Stimulated activated CD8-positive, alpha-beta memory T cell treated with anti-CD3 and anti-CD28 coated beads, Interleukin-4, amount 100 ng/mL, for 48 hours (primary cell): ENCODE measurements at regions not wholly inside any gene's neighbourhood (a gene's known extent, or its start where the extent isn't known, plus 50 kb on each side); places are given as distances from the start of the nearest gene placed in this dataset.
"Not testable (repeated sequence)": the region's sequence is repeated elsewhere in the genome, so short reads cannot be mapped to it uniquely, and the experiment has no call there.

Experiments
- DNase-seq: peaks from one replicate; pipeline ENCODE4 v3.0.0-alpha.2; 2020

DNA sequence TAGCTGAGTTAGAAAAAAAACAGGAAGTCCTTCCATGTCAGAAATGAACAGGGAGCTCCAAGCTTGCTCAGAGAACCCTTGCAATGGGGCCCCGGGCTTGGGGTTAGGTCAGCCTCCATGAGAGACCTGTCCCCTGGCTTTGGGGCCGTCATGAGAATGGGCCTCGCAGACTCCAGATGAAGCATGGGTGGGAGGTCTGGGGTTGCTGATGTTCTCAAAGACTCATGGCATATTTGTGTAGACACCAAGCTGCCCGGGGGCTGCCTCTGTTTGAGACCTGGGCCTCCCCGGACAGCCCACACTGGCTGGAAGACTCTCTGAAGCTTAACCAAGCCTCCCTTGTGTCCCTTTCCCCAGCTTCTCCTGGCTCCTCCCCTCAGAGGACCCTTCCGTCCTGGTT, 186.3 kb downstream of the IRX2 start:
- DNase-seq: no peak

DNA sequence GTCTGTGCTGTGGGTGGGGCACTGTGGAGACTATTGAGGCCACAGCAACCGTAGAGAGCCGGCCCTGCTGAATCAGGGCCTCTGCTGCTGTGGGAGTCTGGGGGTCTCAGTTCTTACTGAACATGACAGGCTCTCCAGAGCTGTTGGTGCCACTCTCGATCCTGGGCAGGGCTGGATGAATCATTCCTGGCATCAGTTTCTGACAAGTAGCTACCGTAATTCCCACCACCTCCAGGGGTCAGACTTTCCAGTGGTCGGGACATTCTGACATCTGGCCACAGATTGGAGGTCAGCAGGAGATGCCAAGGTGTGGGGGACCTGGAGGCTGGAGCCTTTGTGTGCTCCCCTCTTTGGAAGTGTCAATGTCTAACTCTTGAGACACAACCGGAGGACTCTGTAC, 188.4 kb downstream of the IRX2 start:
- DNase-seq: no peak

DNA sequence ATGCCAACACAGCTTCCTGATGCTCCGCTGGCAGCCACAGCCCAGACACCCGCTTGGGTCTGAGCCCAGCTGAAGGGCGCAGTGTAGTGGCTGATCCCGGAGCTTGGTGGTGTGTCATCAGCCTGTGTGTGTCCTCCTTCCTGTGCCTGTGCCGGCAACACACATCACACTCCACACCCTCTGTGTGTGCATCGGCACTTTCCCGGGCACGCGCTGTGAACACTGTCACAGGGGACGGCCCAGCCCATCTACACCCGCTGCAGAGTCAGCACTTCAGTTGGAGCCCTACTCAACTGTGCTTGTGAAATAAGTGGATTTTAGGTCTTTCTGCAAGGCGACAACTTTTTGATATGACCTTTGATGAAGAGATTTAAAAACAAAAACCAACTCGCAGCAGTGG, 189.4 kb downstream of the IRX2 start:
- DNase-seq: no peak

DNA sequence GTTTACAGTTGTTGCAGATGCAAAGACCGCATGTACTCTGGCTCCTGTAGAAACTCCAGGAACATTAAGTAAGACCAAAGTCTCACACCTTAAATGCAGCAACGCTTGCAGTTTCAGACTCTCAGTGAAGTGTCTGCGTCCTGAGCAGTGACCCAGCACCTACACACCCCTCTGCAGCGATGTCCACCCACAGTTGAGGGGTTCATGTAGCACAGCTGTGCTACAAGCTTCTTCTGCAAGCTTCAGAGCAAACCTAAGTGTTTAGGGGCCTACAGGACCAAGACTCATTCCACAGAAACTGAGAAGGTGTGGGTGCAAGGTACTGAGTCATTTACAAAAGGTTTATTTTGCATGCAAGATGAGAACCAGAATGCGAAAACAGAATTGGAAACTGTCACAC, 191.0 kb downstream of the IRX2 start:
- no peak for DNase-seq

DNA sequence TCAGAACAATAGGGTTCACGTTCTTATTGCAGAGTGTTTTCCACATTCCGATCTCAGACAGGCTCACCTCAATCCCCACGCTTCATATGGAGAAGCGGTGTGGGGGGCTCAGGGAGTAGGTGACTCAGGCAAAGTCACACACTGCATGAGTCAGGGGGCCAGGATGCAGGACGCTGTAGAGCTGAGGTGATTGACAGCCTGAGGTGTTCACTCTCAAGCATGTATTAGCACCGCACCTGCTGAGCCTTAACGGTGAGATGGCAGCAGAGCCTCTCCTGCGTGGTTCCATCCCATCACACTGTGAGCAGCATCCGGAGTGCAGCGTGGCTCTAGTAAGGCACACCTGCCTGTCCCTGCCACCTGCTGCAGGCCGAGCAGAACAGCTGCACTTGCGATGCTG, 194.0 kb downstream of the IRX2 start:
- DNase-seq: no peak

DNA sequence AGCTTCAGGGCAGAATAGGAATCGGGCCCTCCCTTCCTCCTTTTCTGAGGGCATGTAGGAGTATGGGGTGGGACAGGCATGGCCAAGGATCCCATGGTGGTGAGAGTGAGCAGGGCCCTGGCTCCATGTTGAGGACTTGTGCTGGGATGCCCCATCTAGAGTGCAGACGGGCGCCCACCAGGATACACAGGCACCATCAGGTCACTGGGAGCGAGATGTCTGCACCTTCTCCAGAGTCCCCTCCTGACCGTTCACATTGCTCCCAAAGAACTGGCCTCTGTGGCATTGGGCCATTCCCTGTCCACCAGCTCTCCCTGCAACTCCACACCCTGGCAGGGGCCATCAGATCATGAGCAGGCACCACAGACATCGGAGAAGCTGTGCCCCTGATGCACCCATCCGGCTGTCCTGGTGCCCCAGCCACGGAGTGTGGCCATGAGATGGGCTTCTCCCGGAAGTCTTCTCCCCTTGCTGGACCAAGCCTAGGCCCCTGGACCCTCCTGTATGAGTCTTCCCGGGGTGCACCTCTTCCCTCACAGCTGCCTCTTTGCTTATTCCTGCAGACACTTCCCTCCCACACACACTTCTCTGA, 195.0 kb downstream of the IRX2 start:
- no peak for DNase-seq

DNA sequence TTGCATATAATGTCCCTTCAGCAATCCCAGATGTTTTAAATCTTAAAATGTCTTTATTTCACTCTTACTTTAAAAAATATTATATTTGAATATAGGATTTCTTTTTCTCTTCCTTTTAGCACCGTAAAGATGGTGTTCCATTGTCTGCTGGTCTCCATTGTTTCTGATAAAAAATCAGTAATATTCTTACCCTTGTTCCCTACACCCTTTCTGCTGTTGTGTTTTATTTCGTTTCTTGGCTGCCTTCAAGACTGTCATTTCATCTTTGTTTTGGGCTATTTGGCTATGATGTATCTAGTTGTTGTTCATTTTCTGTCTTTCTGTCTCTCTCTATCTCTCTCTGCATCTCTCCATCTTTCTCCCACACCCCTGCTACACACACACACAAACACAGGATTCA, 197.9 kb downstream of the IRX2 start:
- DNase-seq: no peak

DNA sequence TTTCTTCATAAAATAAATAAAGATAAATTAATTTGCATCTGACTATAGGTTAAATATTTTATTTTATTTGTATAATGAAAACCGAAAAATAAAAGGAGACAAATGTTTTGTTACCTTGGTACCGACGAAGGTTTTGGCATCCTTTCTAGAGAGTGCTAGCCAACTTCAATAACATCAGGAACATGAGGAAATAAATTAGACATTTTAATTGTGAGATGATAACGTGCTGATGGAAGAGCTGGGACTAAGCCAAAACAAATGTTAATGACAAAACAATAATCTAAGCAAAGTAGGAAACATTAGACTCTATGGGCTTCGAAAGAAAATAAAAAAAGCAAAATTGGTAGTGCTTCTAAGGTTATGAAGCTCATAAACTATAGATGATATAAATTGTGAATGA, 201.0 kb downstream of the IRX2 start:
- no peak for DNase-seq

DNA sequence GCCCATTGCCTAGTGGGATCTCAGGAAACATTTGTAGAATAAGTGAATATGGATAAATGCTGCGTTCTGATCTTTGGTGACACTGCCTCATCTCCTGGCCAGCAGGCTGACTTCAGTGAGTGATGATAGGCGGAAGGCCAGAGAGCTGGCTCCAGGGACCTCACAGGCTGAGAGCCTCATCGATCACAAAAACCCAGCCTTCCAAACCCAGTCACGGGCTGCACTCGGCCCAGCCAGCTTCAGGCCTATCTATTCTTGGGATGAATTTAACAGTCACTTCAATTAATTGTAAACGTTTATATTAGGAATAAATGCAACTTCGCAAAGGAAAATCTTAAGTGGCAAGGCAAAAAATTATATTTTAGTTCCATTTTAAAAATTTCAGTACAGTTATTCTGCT, 201.6 kb downstream of the IRX2 start:
- no peak for DNase-seq

DNA sequence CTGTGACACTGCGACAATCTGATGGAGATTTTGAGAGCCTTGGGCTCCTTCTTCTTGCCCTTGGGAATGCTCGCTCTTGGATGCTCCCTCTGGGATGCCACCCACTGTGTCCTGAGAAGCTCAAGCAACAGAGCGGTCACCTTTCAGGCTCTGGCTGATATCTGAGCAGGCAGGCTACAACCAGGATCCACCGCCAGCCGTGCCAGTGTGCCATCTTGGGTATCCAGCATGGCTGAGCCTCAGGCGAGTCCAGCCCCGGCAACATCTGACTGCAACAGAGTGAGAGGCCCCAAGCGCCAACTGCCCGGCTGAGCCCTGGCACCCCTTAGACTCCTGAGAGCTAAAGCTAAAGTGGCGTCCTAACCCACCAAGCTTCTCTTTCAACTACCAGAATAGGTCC, 202.1 kb downstream of the IRX2 start:
- DNase-seq: no peak

DNA sequence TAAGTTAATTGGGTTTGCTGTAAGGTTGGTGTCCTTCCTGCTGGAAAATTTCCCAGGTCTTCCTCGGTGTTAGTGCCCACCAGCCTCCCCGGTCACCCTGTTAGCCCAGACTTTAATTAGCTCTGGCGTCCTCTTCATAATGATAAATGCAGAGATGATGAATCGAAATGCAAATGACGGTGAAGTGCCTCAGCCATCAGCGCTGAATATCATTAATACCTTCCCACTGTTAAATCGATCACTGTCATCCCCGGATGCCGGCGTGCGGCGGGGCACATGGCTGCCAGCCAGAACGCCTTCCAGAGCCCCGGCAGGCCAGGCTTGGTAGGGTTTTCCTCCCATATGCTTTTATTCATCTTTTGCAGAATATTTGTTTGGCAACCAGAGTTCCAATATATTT, 204.5 kb downstream of the IRX2 start:
- no peak for DNase-seq

DNA sequence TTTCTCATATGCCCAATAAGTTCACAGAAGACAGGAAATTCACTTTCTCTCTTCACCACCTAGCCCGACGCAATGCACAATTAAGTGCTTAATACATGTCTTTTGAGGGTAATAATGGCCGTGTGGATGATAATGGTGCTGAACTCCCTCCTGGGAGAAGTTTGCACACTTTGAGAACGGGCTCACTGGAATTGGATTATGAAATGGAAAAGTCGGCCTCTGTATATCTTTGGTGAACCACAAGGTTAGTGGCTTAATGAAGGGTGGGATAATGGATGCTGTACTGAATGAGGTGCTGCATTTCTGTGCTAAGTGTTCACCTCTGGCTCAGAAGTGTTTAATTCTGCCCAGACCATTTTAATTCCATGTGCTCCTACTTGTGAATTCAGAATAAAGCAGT, 207.5 kb downstream of the IRX2 start:
- no peak for DNase-seq

DNA sequence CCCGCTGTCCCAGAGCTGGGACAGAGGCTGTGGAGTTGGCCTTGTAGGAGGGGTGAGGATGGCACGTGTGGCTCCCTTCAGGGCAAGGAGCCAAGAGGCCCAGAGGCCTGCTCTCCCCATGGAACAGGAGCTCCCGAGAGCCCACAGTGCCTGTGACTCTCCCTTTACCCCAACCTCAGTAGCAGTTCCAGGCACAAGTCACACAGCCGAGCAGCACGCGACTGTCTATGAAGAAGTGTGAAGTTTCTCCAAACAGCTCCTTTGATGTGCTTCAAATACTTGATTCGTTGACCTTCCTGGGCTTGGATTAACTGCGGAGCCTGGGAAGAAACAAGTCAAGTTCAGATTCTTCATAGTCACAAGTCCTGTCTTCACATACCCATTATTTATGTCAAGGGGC, 208.7 kb downstream of the IRX2 start:
- DNase-seq: no peak

DNA sequence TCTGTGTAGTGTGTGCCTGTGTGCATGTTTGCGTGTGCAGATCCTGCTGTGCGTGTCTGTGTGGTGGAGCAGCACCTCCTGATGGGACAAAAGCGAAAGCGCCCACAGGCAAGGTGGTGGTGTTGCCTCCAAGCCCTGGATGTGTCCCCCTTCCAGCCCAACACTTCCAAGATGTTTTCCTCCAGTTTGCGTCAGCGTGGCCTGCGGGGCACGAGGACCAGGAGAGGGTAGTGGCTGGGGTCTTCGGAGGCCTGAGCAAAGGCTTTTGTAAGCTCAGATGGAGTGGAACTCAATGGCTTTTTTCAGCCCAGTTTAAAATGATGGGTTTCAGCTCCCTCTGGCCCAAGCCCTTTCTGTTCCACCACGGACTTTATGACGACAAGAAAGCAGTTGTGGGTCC, 209.5 kb downstream of the IRX2 start:
- DNase-seq: no peak

DNA sequence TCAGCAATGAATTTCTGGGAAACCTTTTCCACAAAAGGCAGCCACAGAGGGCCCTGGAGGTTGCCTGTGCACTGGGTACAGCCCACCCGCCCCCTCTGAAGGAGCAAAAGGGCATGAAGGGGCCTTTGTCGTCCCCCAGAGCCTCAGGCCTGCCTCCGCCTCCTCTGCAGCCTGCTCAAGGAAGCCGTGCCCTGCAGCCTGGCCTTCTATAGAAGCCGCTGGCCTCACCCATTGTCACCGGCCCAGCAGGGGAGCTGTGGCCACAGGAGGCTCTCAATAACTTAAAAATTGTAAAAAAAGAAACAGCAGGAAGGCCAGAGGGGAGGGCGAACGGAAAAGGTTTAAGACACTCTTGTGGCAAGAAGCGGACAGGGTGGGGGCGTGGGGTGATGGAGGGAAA, 213.3 kb downstream of the IRX2 start:
- no peak for DNase-seq

DNA sequence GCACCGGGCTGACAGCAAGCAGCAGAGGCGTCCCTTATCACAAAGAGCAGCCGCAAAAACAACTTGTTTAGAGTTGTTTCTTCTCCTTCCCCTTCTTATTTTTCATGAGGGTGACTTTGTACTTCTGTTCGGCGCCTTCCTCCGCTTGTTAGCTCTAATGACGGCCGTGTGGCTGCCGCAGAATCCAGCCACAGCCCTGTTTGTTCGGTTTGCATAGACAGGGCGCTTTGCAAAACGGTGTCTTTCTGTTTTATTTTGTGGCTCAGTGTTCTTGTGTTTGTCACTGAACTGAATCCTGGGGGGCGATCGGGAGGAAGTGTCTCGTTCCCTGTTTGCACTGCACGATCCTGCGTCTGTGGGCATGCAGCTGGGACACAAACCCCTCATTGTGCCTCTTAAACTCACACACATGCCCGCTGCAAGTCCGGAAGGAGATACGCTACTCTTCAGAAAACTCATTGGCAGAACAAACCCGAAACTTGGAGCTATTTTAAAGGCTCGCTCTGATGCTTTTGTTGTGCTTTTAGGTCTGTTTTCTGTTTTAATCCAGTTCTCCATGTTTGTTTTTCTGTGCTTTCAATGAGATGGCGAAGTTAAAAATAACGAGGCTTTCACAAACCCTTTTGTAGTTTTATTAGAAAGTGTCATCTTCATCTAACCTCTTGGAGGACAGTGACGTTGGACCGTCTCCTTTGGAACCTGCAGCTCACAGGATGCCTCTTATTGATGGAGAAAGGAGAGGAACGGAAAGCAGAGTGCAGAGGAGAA, 213.9 kb downstream of the IRX2 start:
- DNase-seq: no peak

DNA sequence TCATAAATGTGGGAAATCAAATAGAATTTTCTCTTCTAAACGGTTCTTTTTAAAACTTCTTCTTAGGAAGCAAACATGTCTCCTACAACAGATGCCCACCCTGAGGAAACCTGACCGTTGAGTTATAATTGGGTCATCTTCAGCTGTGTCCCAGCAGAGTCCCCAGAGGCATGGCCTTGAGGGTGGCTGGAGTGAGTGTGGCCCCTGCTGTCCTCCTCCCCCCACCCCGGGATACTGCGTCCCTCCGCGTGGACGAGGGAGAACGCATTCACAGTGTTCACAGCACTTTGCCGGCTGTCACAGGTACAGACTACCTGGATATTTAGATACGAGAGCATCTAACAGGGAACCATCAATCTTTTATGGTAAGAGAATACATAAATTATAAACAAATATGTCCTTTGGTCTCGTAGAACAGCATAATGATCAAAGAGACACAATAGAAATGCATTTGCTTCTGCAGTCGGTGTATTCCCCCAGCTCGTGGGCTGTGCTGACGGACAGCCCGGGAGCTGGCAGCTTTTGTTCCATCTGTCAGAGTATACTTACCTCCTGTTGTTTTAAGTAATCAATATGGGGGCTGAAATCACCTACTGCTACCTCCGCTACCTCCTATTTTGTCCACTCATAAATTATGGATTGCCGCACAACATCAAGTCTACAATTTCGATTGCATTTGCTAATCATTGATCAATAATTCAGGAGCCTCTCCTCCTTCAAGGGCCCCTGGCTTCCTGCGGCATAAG, 214.7 kb downstream of the IRX2 start:
- no peak for DNase-seq

DNA sequence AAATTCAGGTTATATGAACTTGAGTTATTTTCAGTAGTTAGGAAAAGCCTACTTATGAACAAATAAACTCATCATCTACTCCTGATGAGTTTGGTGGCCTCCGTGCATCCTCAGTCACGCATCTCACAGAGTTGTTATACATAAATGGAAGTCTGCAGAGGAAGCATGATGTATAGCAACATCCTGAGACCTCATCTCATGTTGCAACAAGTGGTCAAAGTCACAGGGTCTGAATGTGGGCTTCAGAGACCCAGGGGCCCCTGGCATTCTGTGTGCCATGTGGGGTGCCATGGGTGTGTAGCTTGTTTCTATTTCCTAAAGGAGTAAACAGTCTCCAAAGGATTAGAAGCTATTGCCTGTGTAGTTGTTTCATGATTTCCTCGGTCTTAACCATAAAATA, 216.5 kb downstream of the IRX2 start:
- DNase-seq: no peak

DNA sequence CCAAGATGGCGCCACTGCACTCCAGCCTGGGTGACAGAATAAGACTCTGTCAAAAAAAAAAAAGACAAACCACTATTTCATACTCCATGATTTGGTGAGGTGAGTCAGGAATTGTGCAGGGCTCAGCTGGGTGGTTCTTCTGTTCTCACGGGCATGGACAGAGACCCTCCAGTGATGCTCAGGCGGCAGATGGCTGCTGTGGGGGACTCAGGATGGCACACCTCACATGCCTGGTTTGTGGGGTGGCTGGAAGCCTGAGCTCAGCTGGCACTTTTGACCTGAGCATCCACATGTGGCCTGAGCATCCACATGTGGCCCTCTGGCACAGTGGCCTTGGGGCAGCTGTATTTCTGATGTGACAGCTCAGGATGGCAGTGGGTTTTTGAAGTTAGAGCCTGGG, 217.2 kb downstream of the IRX2 start:
- DNase-seq: no peak

DNA sequence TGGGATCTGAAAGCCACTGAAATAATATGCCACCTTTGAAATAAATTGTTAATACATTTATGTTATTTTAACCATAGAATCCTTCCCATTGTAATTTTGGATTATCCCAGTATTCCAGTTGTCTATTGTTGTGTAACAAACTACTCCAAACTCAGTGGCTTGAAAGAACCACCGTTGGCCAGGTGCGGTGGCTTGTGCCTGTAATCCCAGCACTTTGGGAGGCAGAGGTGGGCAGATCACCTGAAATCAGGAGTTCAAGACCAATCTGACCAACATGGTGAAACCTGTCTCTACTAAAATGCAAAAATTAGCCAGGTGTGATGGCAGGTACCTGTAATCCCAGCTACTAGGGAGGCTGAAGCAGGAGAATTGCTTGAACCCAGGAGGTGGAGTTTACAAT, 217.6 kb downstream of the IRX2 start:
- not testable (repeated sequence) for DNase-seq

DNA sequence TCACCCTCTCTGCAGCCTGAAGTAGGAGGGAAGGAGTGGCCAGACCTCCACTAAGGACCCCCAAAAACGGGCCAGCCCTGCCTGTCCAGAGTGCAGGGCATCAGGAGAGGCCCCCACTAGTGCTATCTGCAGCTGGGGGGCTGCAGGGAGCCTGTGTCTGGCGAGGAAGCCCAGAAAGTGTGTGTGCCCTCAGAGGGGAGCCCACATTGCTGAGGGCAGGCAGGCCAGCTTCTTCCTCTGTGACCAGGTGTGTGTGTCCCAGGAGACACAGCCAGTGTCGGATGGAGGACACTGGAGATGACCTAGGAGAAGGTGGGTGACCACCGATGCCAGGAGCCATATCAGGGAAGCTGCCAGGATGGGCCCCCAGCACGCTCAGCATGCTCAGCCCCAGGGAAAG, 218.7 kb downstream of the IRX2 start:
- DNase-seq: no peak

DNA sequence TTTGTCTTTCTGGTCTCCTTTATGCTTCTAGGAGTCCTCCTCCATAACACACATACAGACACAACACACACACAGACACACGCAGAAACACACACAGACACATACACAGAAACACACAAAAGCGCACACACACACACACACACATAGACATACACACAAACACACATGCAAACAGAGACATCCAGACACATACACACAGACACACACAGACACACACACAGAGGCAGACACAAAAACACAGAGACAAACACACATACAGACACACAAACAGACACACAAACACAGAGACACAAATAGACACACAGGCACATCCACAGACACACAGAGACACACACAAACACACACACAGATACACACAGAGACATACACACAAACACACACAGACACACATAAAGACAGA, 220.2 kb downstream of the IRX2 start:
- DNase-seq: no peak

DNA sequence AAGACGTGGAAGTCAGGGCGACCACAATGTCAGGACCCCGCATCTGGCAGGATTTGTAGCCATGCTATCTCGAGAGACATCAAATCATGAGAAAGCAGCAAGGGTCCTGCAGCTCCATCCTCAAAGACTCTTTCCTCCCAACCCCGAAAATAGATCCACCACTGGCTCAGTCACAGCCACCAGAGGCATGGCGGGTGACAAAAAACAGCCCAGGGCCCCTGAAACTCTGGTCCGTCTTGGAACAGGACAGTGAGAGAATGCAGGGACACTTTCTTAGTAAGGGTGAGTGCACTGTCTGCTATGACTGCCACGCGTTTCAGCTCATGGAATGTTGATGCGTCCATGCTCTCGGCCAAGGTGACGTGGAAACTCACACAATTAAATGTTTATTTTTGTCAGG, 220.9 kb downstream of the IRX2 start:
- no peak for DNase-seq

DNA sequence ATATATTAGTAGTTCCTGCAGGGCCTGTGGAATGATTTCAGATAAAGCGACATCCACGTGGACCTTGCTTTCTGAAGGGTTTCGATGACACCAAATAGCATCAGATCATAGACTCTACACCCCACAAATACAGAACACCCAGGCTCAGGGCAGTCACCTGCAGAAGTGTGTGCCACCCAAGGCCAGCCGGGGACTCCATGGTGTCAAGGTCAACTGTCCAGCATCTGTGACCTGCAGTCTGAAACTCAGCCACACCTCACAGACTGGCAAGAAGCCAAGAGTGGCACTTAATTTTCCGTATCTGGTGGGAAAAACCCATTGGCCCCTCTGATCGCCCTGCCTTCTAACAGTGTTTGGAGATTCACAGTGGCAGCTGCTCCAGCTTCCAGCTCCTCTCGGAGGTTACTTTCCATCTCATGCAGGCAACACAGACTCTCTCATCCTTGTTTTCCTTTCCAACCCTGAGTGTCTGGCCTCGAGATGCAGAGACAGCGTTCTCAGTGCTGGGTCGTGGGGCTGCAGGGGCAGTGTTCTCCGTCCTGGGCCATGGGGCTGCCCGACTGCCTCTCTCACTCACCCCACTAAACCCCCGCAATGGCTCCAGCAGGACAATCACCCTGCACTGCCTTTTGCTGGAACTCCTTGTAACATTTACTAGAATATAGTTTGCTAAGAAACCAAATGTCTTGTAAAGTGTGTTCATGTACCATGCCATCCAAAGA, 221.9 kb downstream of the IRX2 start:
- no peak for DNase-seq
